Testis (tissue), 2 donors: ENCODE measurements at regions not wholly inside any gene's neighbourhood (a gene's known extent, or its start where the extent isn't known, plus 50 kb on each side); places are given as distances from the start of the nearest gene placed in this dataset.

Source experiments
- CTCF ChIP-seq, 3 experiments: fragments of 450-650 bp in 2 of 3; fragments of 200-600 bp in 1 of 3; sonication (generic) in 1 of 3; IDR thresholded peaks; one replicate each; pipeline ENCODE4 v1.5.1; 2016 to 2019; ENCODE audit warnings: antibody characterized with exemption in 3 of 3, mild to moderate bottlenecking in 2 of 3, moderate library complexity in 1 of 3
- POLR2A ChIP-seq: fragments of 450-650 bp; IDR thresholded peaks from one replicate; pipeline ENCODE4 v1.6.1; 2017; ENCODE audit warnings: antibody characterized with exemption, mild to moderate bottlenecking, moderate library complexity

DNA sequence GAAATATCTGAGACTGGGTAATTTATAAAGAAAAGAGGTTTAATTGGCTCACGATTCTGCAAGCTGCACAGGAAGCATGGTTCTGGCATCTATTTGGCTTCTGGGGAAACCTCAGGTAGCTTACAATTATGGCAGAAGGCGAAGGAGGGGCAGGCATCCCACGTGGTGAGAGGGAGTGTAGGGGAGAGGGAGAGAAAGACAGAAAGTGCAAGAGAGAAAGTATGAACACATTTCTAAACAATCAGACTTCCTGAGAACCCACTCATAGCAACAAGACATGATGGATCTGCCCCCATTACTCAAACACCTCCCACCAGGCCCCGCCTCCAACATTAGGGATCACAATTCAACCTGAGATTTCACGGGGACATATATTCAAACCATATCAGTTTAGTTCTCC is 107.4 kb downstream of the PERP start:
- no peak for TF ChIP-seq POLR2A
- TF ChIP-seq CTCF (IDR thresholded peaks at IDR 0.05): no peak
